Stimulated activated CD8-positive, alpha-beta memory T cell treated with anti-CD3 and anti-CD28 coated beads, Interleukin-15, amount 100 ng/mL, for 48 hours (primary cell): ENCODE measurements at regions not wholly inside any gene's neighbourhood (a gene's known extent, or its start where the extent isn't known, plus 50 kb on each side); places are given as distances from the start of the nearest gene placed in this dataset.

Source experiments
- DNase-seq, 2 donors: peaks; one replicate each; pipeline ENCODE4 v3.0.0-alpha.2; 2020; ENCODE audit warnings: low read depth in 2 of 2

GRCh38 chr7:68537774-68538071, 1060.6 kb upstream of the AUTS2 start:
- no peak for DNase-seq

DNA sequence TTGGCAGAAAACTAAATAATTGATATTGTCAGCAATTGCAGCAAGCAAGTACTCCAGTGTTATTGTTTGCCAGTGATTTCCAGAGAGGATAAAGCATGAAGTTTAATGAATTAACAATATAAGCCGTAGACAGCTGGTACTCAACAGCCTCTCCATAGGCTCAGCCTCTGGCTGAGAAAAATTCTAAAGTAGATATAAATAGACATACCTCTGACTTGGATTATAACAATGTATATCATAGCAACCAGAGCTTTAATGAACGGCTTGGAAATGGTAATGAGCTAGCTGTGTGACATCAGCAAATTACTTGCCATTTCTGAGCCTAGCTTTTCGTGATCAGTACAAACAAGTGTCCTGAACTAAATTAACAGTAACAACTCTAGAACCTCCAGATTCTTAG, 1055.4 kb upstream of the AUTS2 start:
- DNase-seq: no peak

DNA sequence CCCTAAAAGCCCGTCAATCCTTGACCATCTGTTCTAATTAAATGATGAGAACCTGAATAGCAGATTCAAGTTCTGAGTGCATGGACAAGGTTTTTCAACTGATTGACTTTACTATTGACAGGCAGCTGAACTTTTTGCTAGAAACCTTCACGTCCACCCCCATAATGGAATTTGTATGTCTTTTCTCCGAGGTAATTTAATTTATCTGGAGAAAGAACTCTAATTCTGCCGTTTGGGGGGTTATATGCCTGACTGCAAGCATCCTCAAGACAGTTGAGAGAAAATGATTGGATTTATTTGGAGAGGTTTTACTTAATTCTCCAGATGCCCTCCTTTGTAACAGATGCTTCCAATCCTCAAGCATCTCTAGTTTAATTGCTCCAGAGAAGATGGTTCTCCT, 1053.4 kb upstream of the AUTS2 start:
- DNase-seq: no peak

DNA sequence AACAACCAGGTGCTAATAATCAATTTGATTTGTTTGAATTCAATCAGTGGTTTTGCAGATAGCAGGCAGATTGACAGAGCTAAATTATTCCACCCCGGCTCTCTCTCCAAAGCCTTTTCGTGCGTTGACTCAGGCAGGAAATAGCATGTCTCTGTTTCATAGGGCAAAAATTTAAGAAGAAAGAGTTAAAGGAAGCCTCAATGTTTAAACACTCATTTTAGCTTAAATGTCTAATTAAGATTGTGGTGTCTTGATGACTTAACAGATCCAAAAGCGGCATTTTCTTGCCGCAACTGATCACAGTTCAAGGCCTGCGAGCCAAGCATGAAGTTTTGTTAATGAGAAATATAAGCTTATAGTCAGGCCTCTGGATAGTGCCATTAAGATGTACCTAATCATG, 1051.1 kb upstream of the AUTS2 start:
- DNase-seq: no peak

- DNase-seq: no peak
Measured at GRCh38 chr7:68547799-68548198, 1050.5 kb upstream of the AUTS2 start.

- no peak for DNase-seq
Measured at GRCh38 chr7:68550027-68550426, 1048.2 kb upstream of the AUTS2 start.

DNA sequence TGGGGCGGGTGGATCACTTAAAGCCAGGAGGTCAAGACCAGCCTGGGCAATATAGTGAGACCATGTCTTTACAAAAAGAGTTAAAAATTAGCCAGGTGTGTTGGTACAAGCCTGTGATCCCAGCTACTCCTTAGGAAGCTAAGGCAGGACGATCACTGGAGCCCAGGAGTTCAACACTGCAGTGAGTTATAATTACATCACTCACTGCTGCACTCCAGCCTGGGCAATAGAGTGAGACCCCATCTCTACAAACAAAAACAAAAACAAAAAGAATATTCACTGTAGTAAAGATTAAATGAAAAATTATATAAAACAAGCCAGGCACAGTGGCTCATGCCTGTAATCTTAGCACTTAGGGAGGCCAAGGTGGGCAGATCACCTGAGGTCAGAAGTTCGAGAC, 1047.6 kb upstream of the AUTS2 start:
- no peak for DNase-seq

DNA sequence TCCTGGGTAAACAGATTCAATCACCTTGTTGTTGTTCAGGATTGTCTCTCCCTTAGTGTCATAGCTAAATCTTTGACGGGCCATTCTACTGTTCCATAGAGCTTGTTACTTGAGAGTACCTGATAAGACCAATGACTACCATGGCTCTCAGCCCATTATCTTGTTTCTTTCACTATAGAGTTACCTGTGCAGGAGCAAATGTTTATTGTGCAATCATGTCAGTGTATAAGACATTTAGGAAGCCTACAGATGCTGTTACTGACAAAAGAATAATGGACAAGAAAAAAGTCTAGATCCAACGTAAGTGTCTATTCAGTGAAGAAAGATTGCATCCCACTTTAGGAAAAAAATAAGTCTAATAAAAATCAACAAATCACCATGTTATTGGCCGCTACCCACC, 1041.7 kb upstream of the AUTS2 start:
- DNase-seq: no peak

- DNase-seq: no peak
Measured at GRCh38 chr7:68559518-68559917, 1038.8 kb upstream of the AUTS2 start.

GRCh38 chr7:68562323-68562899, 1035.9 kb upstream of the AUTS2 start:
- no peak for DNase-seq

GRCh38 chr7:68564306-68565135, 1033.8 kb upstream of the AUTS2 start:
- no peak for DNase-seq

GRCh38 chr7:68571286-68571685, 1027.0 kb upstream of the AUTS2 start:
- DNase-seq: no peak

DNA sequence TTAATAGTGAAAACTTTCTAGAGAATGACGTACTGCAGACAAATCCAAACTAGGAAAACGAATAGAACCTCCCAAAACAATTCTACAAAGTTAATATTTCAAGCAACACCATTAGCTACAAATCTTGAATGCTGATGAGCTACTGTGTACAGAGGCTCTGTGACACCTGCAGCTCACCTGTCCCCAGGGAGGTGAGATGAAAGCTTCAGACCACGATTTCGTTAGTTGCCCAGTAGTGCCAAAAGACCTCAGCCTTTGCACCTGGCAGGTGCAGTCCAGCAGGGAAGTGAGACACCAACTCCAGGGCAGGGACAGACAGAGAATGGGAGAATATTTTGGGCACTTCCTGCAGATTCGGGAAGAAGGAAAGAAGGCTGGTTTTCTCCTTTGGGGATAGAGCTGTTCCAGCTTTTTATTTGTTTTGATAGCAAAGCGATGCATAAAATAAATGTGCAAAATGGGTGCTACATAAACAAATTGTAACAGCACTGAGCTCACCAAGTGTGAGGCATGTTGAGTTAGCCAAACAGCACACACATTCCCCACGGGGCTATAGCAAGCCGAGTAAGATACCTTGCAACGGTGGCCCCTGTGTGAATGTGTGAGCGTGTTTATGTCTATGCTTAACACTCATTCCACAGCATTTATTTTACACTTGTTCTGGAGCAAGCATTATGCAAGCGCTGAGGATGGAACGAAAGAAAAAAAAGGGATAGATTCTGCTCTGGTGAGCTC, 1024.8 kb upstream of the AUTS2 start:
- no peak for DNase-seq

- no peak for DNase-seq
Measured at GRCh38 chr7:68576366-68576765, 1021.9 kb upstream of the AUTS2 start.

- DNase-seq: no peak
Measured at GRCh38 chr7:68581417-68581816, 1016.9 kb upstream of the AUTS2 start.

- no peak for DNase-seq
Measured at GRCh38 chr7:68587599-68587998, 1010.7 kb upstream of the AUTS2 start.

GRCh38 chr7:68601826-68602225, 996.4 kb upstream of the AUTS2 start:
- DNase-seq: no peak

DNA sequence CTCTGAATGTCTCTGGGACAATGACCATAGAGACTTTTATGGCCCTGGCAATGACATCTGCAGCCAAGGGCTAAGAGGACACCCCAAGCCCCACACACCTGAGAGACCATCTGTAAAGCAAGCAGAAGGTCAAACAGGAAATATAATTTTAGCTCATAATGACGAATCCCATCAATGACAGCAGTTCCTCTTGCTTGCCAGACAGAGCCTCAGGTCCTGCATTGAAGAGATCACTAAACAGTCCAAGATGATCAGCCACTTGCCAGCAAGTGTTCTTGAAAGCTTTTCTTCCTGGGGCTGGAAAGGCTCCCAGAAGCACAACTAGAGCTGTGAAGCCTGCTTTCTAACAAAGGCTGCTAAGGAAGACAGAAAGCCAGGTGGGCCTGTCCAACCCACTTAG, 993.7 kb upstream of the AUTS2 start:
- no peak for DNase-seq

- DNase-seq: no peak
Measured at GRCh38 chr7:68610701-68611100, 987.6 kb upstream of the AUTS2 start.

- no peak for DNase-seq
Measured at GRCh38 chr7:68613405-68613804, 984.9 kb upstream of the AUTS2 start.

DNA sequence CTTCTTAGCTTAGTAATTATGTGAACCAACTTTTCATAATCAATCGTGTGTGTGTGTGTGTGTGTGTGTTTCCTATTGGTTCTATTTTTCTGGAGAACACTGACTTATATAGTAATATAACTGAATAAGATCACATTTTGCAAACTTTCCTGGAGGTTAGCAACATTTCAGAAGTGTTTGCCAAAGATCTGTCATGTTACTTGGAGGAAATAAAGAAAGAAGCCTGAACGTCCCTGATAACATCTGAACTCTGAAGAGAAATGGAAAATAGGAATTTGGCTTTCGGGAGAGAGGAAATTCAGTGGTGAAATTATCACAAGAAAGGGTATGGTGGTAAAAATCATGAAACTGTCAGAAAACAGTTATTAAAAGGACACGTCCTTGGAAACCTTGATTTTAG, 984.4 kb upstream of the AUTS2 start:
- DNase-seq: no peak

- DNase-seq: no peak
Measured at GRCh38 chr7:68619526-68619925, 978.7 kb upstream of the AUTS2 start.

- no peak for DNase-seq
Measured at GRCh38 chr7:68622500-68622899, 975.8 kb upstream of the AUTS2 start.
